Brain microvascular endothelial cell (primary cell): ENCODE measurements at regions not wholly inside any gene's neighbourhood (a gene's known extent, or its start where the extent isn't known, plus 50 kb on each side); places are given as distances from the start of the nearest gene placed in this dataset.

Experiments used
- DNase-seq: peaks from one replicate; pipeline ENCODE4 v3.0.0-alpha.2; 2020
- H3K27ac ChIP-seq: fragments of 250-450 bp; sonication (Bioruptor Pico); 2 replicates; pipeline ENCODE4 v1.5.1; 2020; ENCODE audit warnings: mild to moderate bottlenecking, moderate library complexity
- H3K27me3 ChIP-seq: fragments of 250-450 bp; sonication (Bioruptor Pico); replicated peaks from 2 replicates; pipeline ENCODE4 v1.5.1; 2020; ENCODE audit warnings: mild to moderate bottlenecking
- H3K36me3 ChIP-seq: fragments of 250-450 bp; sonication (Bioruptor Pico); replicated peaks from 2 replicates; pipeline ENCODE4 v1.5.1; 2020; ENCODE audit warnings: mild to moderate bottlenecking
- H3K4me3 ChIP-seq: 2 replicates; pipeline ENCODE4 v1.5.1; 2011; ENCODE audit warnings: low read depth, mild to moderate bottlenecking, control low read depth, low read length, moderate library complexity
- in situ Hi-C: cut with HindIII; loops from 2 replicates; pipeline ENCODE4 v1.10.0; 2017; ENCODE audit warnings: low sequenced_read_pairs, low pct_ligation_motif_present
- TF ChIP-seq, protein P1 (sequence below): IDR thresholded peaks from 2 replicates; pipeline ENCODE4 v1.5.1; 2011; ENCODE audit warnings: low read depth, mild to moderate bottlenecking, moderate library complexity, low read length, control low read depth, inconsistent platforms; ENCODE audit errors: missing control alignments

DNA sequence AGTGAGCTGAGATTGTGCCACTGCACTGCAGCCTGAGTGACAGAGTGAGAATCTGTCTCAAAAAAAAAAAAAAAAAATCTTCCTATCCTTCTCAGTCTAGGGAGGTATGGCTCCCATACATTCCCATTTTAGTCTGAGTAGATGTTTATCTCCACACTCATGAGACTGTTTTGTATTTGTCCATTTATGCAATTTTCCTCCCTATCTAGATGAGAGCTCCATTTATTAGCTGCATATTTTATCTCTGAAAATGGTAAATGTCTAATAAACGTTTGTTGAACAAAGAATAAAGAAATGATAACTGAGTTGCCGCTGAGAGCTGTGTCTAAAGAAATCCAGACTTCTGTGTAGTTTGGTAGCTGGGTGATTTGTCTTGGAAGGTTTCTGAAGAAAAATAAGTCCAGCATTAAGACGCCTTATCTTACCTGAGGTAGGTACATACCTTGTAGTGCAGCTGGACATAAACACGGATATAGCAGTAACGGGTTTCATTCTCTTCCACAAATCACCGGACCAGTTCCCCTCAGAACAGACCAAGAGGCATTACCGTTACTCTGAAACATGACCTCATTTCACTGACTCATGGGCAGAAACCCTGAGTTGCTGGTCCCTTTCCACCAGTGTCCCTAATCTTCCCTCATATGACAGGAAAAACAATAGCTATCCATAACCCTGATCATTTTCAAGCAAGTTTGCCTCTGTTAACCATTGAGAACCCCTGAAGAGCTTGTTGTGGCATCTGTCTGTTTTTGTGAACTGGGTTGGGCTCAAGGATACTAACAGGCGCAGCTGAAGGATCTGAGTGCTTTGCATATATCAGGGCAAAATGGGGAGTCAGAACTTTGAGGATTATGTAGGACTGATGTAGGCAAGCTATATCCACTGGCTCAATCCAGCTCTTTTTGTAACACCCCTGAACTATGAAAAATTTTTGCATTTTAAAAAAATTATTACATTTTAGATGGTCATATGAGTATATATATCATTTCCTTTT is 177.4 kb upstream of the XYLT1 start:
- H3K36me3 ChIP-seq, result no peaks in the 10 kb centered on the region
- no peak overlapping the region for H3K4me3 ChIP-seq
- H3K27me3 ChIP-seq, result no peaks in the 10 kb centered on the region
- no peak for DNase-seq
- in situ Hi-C loops, result no loop called here
- no peak overlapping the region for H3K27ac ChIP-seq
- TF ChIP-seq, protein P1, sequence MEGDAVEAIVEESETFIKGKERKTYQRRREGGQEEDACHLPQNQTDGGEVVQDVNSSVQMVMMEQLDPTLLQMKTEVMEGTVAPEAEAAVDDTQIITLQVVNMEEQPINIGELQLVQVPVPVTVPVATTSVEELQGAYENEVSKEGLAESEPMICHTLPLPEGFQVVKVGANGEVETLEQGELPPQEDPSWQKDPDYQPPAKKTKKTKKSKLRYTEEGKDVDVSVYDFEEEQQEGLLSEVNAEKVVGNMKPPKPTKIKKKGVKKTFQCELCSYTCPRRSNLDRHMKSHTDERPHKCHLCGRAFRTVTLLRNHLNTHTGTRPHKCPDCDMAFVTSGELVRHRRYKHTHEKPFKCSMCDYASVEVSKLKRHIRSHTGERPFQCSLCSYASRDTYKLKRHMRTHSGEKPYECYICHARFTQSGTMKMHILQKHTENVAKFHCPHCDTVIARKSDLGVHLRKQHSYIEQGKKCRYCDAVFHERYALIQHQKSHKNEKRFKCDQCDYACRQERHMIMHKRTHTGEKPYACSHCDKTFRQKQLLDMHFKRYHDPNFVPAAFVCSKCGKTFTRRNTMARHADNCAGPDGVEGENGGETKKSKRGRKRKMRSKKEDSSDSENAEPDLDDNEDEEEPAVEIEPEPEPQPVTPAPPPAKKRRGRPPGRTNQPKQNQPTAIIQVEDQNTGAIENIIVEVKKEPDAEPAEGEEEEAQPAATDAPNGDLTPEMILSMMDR, result no peak

DNA sequence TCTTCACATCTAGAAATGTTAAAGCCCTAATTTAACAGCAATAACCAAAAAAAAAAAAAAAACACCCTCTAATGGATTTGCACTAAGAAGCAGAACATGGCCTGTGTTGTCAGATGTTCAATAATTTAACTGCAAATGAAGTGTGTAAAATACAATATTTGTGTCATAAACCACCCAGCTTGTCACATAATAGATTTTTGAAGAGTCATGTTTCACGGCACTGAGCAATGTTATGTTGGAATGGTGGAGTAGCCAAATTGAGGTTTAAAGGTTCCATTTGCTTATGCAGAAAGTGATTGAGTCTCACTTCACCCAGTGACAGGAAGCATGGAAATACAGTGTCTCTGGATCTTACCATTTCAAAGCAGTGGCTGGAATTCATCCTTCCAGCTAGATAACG is 173.2 kb upstream of the XYLT1 start:
- H3K27ac ChIP-seq, result no peak overlapping the region
- DNase-seq, result no peak
- in situ Hi-C loops, result no loop called here
- no peaks in the 10 kb centered on the region for H3K36me3 ChIP-seq
- TF ChIP-seq, protein P1, result no peak
- no peaks in the 10 kb centered on the region for H3K27me3 ChIP-seq
- no peak overlapping the region for H3K4me3 ChIP-seq

- H3K4me3 ChIP-seq, result no peak overlapping the region
- H3K27ac ChIP-seq, result no peak overlapping the region
- TF ChIP-seq, protein P1, result no peak
- H3K27me3 ChIP-seq, result no peaks in the 10 kb centered on the region
- DNase-seq, result no peak
- no peaks in the 10 kb centered on the region for H3K36me3 ChIP-seq
- in situ Hi-C loops, result no loop called here
Measured at GRCh38 chr16:17641990-17642389, 171.2 kb upstream of the XYLT1 start.

- H3K27me3 ChIP-seq, result no peaks in the 10 kb centered on the region
- H3K27ac ChIP-seq, result no peak overlapping the region
- no peaks in the 10 kb centered on the region for H3K36me3 ChIP-seq
- DNase-seq, result no peak
- H3K4me3 ChIP-seq, result no peak overlapping the region
- TF ChIP-seq, protein P1, result no peak
- in situ Hi-C loops, result no loop called here
Measured at GRCh38 chr16:17638134-17638533, 167.4 kb upstream of the XYLT1 start.

- in situ Hi-C loops, result no loop called here
- no peaks in the 10 kb centered on the region for H3K27me3 ChIP-seq
- H3K4me3 ChIP-seq, result no peak overlapping the region
- H3K36me3 ChIP-seq, result no peaks in the 10 kb centered on the region
- H3K27ac ChIP-seq, result no peak overlapping the region
- DNase-seq, result no peak
- TF ChIP-seq, protein P1, result no peak
Measured at GRCh38 chr16:17635183-17635582, 164.4 kb upstream of the XYLT1 start.
